GM18907 (cell line): ENCODE measurements at regions not wholly inside any gene's neighbourhood (a gene's known extent, or its start where the extent isn't known, plus 50 kb on each side); places are given as distances from the start of the nearest gene placed in this dataset.
A peak's percentile ranks its signal among the peaks of the same experiment; 100 is the strongest.
"Not testable (repeated sequence)": the region's sequence is repeated elsewhere in the genome, so short reads cannot be mapped to it uniquely, and the experiment has no call there.

Experiments used
- ATAC-seq: cut with Tn5 transposase; IDR thresholded peaks from one replicate; pipeline ENCODE4 v1.9.1; 2021; ENCODE audit warnings: mild to moderate bottlenecking, moderate library complexity; ENCODE audit not compliant: unreplicated experiment

DNA sequence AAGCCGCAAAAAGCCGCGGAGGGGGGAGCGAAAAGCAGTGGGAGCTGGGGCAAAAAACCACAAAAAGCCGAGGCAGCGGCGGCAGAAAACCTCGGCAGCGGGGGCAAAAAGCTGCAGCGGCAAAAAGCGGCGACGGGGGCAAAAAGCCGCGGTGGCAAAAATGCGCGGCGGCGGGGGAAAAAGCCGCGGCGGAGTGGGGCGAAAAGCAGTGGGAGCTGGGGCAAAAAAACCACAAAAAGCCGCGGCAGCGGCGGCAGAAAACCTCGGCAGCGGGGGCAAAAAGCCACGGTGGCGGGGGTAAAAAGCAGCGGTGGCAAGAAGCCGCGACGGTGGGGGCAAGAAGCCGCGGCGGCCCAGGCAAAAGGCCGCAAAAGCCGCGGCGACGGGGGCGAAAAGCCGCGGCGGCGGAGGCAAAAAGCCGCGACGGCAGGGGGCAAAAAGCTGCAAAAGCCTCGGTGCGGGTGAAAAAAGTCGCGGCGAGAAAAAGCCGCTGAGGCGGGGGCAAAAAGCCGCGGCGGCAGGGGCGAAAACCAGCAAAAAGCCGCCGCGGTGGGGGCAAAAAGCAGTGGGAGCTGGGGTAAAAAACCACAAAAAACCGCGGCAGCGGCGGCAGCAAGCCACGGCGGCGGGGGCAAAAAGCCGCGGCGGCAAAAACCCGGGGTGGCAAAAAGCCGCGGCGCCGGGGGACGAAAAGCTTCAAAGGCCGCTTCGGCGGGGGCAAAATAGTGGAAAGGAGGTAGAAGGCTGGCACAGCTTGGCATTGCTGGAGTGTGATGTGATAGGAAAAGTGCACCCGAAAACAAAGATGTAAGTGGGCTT, 135.9 kb downstream of the ZNF92 start:
- no peak for ATAC-seq

DNA sequence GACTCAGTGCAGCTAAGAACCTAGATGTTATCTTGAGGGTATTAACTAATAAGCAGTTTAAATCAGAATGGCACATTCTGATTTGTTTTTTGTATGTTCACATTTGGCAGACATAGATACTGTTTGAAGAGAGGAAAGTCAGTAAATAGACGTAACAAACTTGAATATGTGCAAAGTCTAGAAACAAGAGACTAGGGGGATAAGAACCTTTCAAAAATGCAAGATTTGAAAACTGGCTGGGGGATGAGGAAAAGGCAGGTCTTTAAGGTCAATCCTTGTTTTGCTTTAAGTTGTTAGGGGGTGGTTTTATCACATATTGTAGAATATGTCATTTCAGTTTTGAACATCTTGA, 136.5 kb downstream of the ZNF92 start:
- not testable (repeated sequence) for ATAC-seq

DNA sequence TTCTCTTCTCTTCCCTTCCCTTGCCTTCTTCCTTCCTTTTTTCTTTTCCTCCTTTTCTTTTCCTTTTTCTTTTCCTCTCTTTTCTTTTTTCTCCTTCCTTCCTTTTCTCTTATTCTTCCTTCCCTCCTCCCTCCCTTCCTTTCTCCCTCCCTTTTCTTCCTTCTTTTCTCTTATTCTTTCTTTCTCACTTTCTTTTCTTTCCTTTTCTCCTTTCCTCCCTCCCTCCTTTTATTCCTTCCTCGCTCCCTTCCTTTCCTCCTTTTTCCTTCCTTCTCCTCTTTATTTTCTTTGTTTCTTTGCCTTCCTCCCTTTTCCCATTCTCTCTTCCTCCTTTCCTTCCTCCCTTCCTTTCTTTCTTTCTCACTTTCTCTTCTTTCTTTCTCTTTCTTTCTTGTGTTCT, 146.1 kb downstream of the ZNF92 start:
- not testable (repeated sequence) for ATAC-seq

DNA sequence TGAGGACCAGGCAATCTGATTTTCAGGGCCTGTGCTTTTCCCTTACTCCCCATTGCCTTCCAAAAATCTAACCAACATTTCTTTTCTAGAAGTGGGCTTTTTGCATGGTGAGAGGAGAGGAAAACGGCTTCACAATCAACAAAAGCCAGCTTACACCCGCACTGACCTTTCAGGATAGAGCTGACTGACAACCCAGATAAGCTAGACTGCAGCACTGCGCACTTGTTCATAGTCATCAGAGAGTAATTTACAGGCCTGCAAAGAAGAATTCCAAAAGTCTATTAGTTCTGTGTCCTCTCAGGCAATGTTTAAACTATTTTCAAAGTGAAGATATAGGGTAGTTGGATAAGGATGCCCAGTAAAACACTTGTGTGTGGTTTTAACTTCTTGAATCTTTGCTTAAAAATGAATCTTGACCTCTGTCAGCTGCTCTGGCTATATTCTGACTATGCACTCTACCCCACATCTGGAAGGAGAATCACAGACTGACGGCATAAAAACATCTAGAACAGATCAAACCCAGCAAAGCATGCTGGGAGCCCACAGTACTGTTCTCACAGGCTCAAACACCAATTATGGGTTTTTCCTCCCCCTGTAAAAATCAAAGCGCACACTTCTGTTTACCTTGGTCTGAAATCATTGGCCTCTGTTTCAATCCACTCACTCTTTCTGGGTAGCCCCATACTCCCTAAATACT, 172.0 kb downstream of the ZNF92 start:
- not testable (repeated sequence) for ATAC-seq

DNA sequence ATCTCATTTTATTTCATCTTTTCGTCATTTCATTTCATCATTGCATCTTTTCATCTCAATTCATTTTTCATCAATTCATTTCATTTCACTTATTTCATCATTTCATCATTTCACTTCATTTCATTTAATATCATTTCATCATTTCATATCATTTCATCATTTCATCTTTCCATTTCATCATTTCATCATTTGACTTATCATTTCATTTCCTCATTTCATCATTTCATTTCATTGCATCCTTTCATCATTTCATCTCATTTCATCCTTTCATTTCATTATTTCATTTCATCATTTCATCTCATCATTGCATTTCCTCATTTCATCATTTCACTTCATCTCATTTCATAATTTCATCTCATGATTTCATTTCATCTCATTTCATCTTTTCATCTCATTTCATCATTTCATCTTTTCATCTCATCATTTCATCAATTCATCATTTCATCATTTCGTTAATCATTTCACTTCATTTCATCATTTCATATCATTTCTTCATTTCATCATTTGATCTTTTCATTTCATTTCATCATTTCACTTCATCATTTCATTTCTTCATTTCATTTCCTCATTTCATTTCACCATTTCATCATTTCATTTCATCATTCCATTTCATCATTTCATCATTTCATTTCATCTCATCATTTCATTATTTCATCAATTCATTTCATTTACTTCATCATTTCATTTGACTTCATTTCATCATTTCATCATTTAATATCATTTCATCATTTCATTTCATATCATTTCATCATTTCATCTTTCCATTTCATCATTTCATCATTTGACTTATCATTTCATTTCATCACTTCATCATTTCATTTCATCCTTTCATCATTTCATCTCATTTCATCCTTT, 176.2 kb downstream of the ZNF92 start:
- not testable (repeated sequence) for ATAC-seq

DNA sequence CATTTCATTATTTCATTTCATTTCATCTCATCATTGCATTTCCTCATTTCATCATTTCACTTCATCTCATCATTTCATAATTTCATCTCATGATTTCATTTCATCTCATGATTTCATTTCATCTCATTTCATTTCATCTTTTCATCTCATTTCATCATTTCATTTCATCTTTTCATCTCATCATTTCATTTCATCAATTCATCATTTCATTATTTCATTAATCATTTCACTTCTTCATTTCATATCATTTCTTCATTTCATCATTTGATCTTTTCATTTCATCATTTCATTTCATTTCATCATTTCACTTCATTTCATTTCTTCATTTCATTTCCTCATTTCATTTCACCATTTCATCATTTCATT, 176.8 kb downstream of the ZNF92 start:
- ATAC-seq: not testable (repeated sequence)

DNA sequence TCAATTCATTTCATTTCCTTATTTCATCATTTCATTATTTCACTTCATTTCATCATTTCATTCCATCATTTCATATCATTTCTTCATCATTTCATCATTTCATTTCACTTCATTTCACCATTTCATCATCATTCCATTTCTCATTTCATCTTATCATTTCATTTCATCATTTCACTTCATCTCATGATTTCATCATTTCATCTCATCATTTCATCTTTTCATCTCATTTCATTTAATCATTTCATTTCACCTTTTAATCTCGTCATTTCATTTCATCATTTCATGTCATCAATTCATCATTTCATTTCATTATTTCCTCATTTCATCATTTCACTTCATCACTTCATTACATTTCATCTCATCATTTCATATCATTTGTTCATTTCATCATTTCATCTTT, 177.4 kb downstream of the ZNF92 start:
- ATAC-seq: not testable (repeated sequence)

DNA sequence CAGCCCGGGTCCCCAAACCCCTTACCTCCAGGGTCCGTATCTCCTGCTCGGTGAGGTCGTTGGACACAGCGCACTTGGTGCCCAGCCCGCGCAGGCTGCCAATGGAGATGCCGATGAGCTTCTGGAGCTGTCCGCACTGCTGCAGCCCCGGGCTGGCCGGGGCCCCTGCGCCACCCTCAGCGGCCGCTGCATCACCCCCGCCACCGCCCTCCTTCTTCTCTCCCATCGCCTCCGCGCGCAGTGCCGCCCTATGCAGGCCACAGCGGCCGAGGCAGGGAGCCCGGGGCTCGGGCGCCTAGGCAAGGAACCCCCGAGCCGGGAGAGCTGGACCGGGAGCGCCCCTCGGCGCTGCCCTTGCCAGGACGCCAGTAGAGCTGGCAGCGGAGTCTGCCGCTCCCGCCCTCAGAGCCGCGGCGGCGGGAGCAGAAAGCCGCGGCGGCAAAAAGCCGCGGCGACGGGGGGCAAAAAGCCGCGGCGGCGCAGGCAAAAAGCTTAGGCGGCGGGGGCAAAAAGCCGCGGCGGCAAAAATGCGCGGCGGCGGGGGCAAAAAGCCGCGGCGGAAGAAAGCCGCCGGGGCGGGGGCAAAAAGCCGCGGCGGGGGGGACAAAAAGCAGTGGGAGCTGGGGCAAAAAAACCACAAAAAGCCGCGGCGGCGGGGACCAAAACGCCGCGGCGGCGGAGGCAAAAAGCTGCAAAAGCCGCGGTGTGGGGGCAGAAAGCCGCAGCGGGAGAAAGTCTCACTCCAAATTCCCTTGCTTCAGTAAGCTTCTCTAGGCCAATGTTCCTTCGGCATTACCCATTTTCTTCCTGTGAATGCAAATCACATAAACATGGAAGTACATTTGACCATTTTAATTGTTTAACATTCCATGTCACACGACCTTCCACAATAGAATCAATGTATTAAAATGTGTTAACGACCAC, 181.2 kb downstream of the ZNF92 start:
- ATAC-seq: not testable (repeated sequence)

DNA sequence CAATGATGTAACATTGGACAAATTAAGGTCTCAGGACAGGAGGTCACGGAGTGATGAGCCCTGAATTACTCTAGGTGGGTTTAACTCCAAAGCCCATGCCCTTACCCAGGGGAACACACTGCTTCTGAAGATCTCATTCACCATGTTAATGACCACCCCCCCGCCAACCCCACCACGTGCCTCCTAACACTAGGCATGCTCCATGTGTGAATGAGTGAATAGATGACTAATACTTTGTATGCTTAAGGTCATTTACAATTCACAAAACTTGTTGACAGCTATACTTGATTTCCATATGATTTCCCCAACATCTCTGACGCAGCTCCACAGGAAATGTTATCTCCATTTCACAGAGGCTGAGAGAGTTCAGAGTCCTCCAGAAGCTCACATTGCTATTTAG, 184.9 kb downstream of the ZNF92 start:
- not testable (repeated sequence) for ATAC-seq

DNA sequence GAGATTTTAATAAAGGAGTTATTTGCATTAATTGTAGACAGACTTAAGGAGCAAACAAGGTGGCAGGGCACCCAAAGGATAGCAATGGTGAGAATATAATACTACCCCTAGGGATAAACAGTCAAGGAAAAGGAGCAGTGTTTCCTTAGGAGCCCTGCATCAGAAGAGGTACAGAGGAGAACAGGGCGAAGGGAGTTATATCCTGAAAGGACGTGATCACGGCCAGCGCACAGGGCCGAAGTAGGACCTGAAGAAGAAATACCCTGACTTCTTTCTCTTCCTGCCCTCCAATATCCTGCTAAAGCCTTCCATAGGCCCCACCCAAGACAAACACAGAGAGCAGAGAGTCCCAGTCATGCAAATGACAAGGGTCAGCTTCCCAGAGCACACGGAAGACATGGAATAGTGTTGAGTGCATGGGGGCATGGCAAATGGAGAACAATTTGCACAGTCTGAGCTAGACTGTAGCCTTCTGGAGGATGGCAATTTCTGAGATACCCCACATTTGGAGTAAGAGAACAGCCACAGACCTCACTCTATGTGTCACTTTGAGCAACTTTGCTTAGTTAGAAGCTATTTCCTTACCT, 188.2 kb downstream of the ZNF92 start:
- ATAC-seq: not testable (repeated sequence)

DNA sequence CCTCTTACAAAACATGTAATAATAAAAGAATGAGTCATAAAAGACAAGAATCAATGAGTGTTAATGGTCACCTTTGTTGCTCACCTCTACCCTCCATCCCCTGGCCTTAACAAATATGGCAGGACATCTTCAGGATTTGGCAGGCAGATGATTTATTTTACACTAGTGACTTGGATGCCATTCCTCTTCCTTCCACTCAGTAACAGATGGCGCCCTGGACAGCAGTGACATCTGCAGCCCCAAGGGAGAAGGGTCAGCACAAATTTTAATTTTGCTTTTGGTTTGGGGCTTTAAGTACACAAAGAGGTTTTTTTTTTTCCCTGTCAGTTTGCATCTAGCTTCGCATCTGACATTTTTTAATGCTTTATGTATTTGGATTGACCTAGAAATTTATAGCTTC, 188.9 kb downstream of the ZNF92 start:
- ATAC-seq: peak; percentile 96

DNA sequence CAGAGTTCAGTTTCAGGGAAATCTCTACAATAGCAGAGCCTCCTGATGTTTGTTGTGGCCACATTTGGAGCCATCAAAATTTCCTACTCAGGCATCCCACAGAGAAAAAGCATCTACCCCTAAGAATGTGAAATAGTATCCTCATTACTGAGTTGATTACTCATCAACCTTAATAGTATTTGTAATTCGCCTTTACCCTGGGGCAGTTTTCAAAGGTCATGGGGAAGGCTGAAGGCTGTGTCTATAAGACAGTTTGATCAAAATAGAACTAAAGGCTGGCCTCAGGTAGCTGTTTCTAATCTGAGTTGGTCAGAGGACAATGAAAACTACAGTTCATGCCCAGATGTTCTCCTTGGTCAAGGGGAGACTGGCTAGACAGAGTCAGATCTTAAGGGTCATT, 189.7 kb downstream of the ZNF92 start:
- not testable (repeated sequence) for ATAC-seq

DNA sequence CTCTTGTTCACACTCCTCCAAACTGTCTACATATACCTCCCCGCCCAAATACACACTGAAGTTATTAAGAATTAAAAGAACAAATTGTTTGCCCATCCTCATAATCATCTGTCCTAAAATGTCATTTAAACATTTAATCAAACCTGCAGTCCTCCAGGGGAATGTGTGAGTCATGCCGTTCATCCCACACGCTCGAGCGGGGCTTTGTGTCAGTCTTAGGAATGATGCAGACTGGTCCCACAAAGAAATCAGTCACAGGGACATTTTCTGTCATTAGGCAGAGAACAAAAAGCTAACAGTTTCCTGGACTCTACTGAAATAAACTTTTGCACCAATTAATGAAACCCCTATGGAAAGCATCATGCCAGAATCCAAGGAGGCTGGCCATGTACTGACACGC, 194.6 kb downstream of the ZNF92 start:
- ATAC-seq: not testable (repeated sequence)

DNA sequence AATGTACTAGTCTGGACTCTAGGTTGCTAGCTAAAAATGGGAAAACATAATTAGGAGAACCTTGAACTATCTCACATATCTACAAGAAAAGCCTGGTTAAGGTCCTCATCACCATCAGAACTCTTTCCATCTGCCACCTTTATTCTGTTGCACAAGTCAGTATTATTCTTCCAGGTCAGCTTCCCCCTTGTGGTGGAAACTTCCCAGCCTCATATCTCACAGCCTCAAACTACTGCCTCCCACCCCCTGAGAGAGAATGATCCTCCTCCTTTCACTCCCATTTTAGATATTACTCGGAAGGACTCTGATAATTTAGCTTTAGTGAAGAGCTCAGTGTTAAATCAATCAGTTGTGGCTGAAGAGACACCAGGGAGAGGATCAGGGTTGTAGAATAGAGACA, 197.3 kb downstream of the ZNF92 start:
- not testable (repeated sequence) for ATAC-seq

DNA sequence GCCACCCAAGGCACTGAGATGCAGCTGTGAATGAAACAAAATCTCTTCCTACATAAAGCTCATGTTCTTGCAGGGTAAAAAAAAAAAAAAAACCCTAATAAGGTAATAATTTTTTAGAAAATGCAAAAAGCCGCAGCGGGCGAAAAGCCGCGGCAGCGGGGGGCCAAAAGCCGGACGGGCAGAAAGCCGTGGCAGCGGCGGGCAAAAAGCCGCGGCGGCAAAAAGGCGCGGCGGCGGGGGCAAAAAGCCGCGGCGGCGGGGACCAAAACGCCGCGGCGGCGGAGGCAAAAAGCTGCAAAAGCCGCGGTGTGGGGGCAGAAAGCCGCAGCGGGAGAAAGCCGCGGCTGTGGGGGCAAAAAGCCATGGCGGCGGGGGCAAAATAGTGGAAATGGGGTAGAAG, 198.9 kb downstream of the ZNF92 start:
- not testable (repeated sequence) for ATAC-seq

DNA sequence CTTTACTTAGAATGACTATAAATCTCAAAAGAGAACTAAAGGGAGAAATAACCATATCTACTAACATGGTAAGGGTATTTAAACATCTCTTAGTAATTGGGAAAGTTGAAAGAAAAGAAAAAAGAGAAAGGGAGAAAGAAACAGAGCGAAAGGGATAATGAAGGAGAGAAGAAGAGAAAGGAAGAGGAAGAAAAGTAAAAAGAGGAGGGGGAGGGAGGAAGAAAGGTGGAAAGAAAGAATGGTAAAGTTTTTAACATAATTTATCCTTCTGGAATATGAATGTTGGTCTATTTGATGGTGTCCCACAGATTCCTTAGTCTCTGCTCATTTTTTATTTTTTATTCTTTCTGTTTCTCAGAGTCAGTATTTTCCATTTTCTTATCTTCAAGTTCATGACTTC, 202.7 kb downstream of the ZNF92 start:
- not testable (repeated sequence) for ATAC-seq

DNA sequence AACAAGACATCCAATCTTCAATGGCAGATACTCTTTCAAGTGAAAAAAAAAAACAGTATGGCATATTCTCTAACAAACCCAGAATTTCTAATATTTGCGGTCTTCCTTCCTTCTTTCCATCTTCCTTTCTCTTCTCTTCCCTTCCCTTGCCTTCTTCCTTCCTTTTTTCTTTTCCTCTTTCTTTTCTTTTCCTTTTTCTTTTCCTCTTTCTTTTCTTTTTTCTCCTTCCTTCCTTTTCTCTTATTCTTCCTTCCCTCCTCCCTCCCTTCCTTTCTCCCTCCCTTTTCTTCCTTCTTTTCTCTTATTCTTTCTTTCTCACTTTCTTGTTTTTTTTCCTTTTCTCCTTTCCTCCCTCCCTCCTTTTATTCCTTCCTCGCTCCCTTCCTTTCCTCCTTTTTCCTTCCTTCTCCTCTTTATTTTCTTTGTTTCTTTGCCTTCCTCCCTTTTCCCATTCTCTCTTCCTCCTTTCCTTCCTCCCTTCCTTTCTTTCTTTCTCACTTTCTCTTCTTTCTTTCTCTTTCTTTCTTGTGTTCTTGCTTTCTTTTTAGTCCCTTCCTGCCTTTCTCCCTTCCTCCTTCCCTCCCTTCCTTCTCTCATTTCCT, 209.0 kb downstream of the ZNF92 start:
- not testable (repeated sequence) for ATAC-seq

DNA sequence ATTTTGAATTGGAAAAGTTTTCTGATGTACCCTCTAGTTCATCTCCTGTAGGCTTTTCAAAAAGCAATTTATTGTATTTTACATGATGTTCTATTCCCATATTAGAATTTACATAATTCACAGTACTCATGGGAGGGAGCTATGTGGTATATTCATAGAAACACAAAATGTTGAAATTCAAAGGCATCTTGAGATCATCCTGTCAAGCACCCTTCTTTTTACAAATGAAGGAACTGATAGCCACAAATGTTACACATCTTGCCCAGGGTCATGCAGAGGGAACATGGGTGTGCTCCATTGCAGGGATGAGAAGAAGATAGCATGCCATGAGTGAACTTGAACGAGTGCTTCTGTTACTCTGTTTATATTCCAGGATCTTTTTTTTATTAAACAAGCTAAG, 228.8 kb downstream of the ZNF92 start:
- not testable (repeated sequence) for ATAC-seq

DNA sequence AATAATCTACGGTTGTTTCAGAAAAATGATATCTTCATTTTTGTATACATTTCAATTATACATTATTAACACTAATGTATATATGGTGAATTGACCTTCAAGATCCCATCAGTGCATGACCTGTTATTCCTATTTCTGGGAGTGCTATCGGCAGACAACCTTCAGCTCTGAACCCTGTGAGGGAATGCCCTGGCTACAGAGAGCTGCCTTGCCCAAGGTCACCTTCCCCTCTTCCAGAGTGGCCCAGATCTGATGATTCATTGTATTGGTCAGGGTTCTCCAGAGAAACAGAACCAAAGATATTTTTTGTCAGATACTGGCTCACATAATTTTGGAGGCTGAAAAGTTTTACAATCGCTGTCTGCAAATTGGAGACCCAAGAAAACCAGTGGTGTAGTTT, 235.5 kb downstream of the ZNF92 start:
- ATAC-seq: no peak
